TTC549 (cell line): ENCODE measurements at regions not wholly inside any gene's neighbourhood (a gene's known extent, or its start where the extent isn't known, plus 50 kb on each side); places are given as distances from the start of the nearest gene placed in this dataset.

ENCODE experiments used
- FAIRE-seq: peaks from 2 replicates; lab custom pipeline; 2012; peaks lifted over from hg19 to GRCh38; lab: Jason Lieb, UNC

- no peak for FAIRE-seq
Observed at GRCh38 chr3:170643831-170644230, 58.0 kb upstream of the SLC7A14 start.

- FAIRE-seq = no peak
Observed at GRCh38 chr3:170642882-170643601, 57.2 kb upstream of the SLC7A14 start.

- no peak for FAIRE-seq
Observed at GRCh38 chr3:170641510-170642236, 55.8 kb upstream of the SLC7A14 start.

- no peak for FAIRE-seq
Observed at GRCh38 chr3:170640737-170641171, 54.9 kb upstream of the SLC7A14 start.

- no peak for FAIRE-seq
Observed at GRCh38 chr3:170638988-170639387, 53.1 kb upstream of the SLC7A14 start.

- FAIRE-seq = no peak
Observed at GRCh38 chr3:170637306-170637705, 51.4 kb upstream of the SLC7A14 start.

GRCh38 chr3:170636400-170636973, 50.6 kb upstream of the SLC7A14 start:
- FAIRE-seq = no peak
